ENCODE measurements at regions not wholly inside any gene's neighbourhood (a gene's known extent, or its start where the extent isn't known, plus 50 kb on each side); places are given as distances from the start of the nearest gene placed in this dataset.

DNA sequence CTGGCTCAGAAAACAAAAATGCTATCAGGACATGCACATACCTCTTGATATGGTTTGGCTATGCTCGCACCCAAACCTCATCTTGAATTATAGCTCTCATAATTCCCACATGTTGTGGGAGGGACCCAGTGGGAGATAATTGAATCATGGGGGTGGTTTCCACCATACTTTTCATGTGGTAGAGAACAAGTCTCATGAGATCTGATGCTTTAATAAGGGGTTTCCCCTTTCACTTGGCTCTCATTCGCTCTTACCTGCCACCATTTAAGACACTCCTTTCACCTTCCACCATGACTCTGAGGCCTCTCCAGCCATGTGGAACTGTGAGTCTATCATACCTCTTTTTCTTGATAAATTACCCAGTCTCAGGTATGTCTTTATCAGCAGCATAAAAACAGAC, 958.6 kb downstream of the TRAM1L1 start:
- TF ChIP-seq, protein P1, sequence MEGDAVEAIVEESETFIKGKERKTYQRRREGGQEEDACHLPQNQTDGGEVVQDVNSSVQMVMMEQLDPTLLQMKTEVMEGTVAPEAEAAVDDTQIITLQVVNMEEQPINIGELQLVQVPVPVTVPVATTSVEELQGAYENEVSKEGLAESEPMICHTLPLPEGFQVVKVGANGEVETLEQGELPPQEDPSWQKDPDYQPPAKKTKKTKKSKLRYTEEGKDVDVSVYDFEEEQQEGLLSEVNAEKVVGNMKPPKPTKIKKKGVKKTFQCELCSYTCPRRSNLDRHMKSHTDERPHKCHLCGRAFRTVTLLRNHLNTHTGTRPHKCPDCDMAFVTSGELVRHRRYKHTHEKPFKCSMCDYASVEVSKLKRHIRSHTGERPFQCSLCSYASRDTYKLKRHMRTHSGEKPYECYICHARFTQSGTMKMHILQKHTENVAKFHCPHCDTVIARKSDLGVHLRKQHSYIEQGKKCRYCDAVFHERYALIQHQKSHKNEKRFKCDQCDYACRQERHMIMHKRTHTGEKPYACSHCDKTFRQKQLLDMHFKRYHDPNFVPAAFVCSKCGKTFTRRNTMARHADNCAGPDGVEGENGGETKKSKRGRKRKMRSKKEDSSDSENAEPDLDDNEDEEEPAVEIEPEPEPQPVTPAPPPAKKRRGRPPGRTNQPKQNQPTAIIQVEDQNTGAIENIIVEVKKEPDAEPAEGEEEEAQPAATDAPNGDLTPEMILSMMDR (tag by site-specific recombination; IDR thresholded peaks at IDR 0.05) = no peak
- TF ChIP-seq REST (tag by site-specific recombination; IDR thresholded peaks at IDR 0.05) (no peak), ZBTB7A (tag by site-specific recombination; IDR thresholded peaks at IDR 0.05; ENCODE audit: low read depth) (no peak), ZNF114 (tag by site-specific recombination; IDR thresholded peaks at IDR 0.05) (no peak), ZNF704 (tag by site-specific recombination; IDR thresholded peaks at IDR 0.05) (no peak), BCL11A (tag by site-specific recombination; IDR thresholded peaks at IDR 0.05; ENCODE audit: low read depth) (no peak), ZSCAN16 (tag by site-specific recombination; IDR thresholded peaks at IDR 0.05) (no peak)
- TF ChIP-seq, protein P2, sequence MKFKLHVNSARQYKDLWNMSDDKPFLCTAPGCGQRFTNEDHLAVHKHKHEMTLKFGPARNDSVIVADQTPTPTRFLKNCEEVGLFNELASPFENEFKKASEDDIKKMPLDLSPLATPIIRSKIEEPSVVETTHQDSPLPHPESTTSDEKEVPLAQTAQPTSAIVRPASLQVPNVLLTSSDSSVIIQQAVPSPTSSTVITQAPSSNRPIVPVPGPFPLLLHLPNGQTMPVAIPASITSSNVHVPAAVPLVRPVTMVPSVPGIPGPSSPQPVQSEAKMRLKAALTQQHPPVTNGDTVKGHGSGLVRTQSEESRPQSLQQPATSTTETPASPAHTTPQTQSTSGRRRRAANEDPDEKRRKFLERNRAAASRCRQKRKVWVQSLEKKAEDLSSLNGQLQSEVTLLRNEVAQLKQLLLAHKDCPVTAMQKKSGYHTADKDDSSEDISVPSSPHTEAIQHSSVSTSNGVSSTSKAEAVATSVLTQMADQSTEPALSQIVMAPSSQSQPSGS (tag by site-specific recombination; IDR thresholded peaks at IDR 0.05; ENCODE audit: low read depth) = no peak
- TF ChIP-seq, protein P3, sequence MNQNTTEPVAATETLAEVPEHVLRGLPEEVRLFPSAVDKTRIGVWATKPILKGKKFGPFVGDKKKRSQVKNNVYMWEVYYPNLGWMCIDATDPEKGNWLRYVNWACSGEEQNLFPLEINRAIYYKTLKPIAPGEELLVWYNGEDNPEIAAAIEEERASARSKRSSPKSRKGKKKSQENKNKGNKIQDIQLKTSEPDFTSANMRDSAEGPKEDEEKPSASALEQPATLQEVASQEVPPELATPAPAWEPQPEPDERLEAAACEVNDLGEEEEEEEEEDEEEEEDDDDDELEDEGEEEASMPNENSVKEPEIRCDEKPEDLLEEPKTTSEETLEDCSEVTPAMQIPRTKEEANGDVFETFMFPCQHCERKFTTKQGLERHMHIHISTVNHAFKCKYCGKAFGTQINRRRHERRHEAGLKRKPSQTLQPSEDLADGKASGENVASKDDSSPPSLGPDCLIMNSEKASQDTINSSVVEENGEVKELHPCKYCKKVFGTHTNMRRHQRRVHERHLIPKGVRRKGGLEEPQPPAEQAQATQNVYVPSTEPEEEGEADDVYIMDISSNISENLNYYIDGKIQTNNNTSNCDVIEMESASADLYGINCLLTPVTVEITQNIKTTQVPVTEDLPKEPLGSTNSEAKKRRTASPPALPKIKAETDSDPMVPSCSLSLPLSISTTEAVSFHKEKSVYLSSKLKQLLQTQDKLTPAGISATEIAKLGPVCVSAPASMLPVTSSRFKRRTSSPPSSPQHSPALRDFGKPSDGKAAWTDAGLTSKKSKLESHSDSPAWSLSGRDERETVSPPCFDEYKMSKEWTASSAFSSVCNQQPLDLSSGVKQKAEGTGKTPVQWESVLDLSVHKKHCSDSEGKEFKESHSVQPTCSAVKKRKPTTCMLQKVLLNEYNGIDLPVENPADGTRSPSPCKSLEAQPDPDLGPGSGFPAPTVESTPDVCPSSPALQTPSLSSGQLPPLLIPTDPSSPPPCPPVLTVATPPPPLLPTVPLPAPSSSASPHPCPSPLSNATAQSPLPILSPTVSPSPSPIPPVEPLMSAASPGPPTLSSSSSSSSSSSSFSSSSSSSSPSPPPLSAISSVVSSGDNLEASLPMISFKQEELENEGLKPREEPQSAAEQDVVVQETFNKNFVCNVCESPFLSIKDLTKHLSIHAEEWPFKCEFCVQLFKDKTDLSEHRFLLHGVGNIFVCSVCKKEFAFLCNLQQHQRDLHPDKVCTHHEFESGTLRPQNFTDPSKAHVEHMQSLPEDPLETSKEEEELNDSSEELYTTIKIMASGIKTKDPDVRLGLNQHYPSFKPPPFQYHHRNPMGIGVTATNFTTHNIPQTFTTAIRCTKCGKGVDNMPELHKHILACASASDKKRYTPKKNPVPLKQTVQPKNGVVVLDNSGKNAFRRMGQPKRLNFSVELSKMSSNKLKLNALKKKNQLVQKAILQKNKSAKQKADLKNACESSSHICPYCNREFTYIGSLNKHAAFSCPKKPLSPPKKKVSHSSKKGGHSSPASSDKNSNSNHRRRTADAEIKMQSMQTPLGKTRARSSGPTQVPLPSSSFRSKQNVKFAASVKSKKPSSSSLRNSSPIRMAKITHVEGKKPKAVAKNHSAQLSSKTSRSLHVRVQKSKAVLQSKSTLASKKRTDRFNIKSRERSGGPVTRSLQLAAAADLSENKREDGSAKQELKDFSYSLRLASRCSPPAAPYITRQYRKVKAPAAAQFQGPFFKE (tag by site-specific recombination; IDR thresholded peaks at IDR 0.05; ENCODE audit: borderline replicate concordance) = no peak
